Large intestine (tissue), 3 donors: ENCODE measurements at regions not wholly inside any gene's neighbourhood (a gene's known extent, or its start where the extent isn't known, plus 50 kb on each side); places are given as distances from the start of the nearest gene placed in this dataset.

Source experiments
- DNase-seq, 2 donors: peaks; one replicate each; pipeline versions ENCODE4 v3.0.0 to v3.0.0-alpha.2; 2013
- H3K27ac ChIP-seq: one replicate; pipeline ENCODE4 v1.5.1; 2013; ENCODE audit warnings: low read length
- H3K27me3 ChIP-seq: 2 replicates; pipeline ENCODE4 v1.6.1; 2013; ENCODE audit warnings: low read length; ENCODE audit not compliant: control insufficient read depth, insufficient read depth
- H3K36me3 ChIP-seq: 2 replicates; pipeline ENCODE4 v1.6.1; 2013; ENCODE audit warnings: low read length; ENCODE audit not compliant: control insufficient read depth, insufficient read depth
- H3K4me1 ChIP-seq: one replicate; pipeline ENCODE4 v1.6.1; 2013; ENCODE audit warnings: low read length; ENCODE audit not compliant: control insufficient read depth, insufficient read depth
- H3K4me3 ChIP-seq: one replicate; pipeline ENCODE4 v1.5.1; 2013; ENCODE audit warnings: low read length
- H3K9me3 ChIP-seq: one replicate; pipeline ENCODE4 v1.6.1; 2013; ENCODE audit warnings: mild to moderate bottlenecking, low read depth, low read length, moderate library complexity; ENCODE audit not compliant: control insufficient read depth
- WGBS: methylation state at CpG from one replicate; pipeline ENCODE4 v1.1.5; 2013; ENCODE audit warnings: low lambda C conversion rate; ENCODE audit not compliant: insufficient coverage; 5-methylcytosine and 5-hydroxymethylcytosine counted together

- no peak overlapping the region for H3K4me3 ChIP-seq
- WGBS: 80% methylated on average over 1 of the region's 2 CpGs
- H3K27me3 ChIP-seq: no peaks in the 10 kb centered on the region
- H3K4me1 ChIP-seq: no peaks in the 10 kb centered on the region
- no peaks in the 10 kb centered on the region for H3K36me3 ChIP-seq
- H3K27ac ChIP-seq: no peak overlapping the region
- no peak for DNase-seq
- no peaks in the 10 kb centered on the region for H3K9me3 ChIP-seq
These were observed 238.2 kb upstream of the SYT4 start for GRCh38 chr18:43515481-43515880.

DNA sequence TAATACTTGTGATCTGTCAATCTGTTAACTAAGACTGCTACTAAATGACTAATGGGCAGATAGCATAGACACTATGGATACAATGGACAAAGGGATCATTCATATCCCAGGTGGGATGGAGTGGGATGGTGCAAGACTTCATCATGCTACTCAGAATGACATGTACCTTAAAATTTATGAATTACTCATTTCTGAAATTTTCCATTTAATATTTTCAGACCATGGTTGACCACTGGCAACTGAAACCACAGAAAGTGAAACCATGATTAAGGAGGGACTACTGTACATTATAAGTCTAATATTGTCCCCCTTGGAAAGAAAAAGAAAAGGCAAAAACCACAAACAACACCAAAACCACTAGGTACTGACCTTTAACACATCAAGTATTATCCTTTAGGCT lies 247.0 kb upstream of the SYT4 start:
- Histone ChIP-seq H3K27me3 (no peaks in the 10 kb centered on the region), H3K36me3 (no peaks in the 10 kb centered on the region), H3K4me1 (no peaks in the 10 kb centered on the region), H3K4me3 (no peak overlapping the region), H3K27ac (no peak overlapping the region), H3K9me3 (no peaks in the 10 kb centered on the region)
- DNase-seq: no peak

- H3K4me1 ChIP-seq: no peaks in the 10 kb centered on the region
- no peaks in the 10 kb centered on the region for H3K36me3 ChIP-seq
- no CpG with 5 or more reads among the region's 2 CpGs for WGBS
- no peaks in the 10 kb centered on the region for H3K27me3 ChIP-seq
- no peak for DNase-seq
- no peaks in the 10 kb centered on the region for H3K9me3 ChIP-seq
- no peak overlapping the region for H3K4me3 ChIP-seq
- H3K27ac ChIP-seq: no peak overlapping the region
These were observed 247.9 kb upstream of the SYT4 start for GRCh38 chr18:43525169-43525568.

DNA sequence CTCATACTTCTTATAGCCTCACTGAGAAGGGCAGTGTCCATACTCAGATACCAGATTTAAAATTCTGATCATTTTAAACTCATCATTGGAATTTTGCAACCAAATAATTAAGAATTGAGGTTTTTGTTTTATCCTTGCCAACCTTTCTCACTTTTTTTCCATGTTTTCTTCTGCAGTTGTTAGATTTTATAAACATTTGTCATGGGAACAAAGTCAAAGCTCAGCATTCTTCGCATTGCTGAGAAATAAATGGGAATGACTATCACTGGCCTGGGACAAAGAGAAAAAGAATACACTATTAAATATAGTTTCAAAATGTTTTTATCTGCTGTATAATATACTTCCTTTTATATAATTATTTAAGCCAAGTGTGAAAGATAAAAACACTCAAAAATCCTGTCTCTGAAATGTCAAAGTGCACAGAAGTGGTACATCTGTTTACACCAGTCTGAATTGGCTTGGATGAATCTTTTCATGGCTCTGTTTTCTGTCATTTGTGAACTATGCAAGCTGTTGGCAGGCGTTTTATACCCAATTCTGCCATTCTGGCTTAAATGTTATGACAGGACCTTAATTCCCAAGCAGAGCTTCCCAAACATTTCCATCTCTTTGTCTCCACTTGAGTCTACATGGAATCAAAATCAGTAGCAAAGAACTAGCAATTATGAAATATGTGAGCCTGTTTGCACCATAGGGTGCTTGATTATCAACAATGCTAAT lies 249.3 kb upstream of the SYT4 start:
- Histone ChIP-seq H3K27me3 (no peaks in the 10 kb centered on the region), H3K36me3 (no peaks in the 10 kb centered on the region), H3K4me3 (no peak overlapping the region), H3K27ac (no peak overlapping the region), H3K9me3 (no peaks in the 10 kb centered on the region), H3K4me1 (no peaks in the 10 kb centered on the region)
- 100% methylated on average over 1 of the region's 2 CpGs for WGBS
- no peak for DNase-seq

DNA sequence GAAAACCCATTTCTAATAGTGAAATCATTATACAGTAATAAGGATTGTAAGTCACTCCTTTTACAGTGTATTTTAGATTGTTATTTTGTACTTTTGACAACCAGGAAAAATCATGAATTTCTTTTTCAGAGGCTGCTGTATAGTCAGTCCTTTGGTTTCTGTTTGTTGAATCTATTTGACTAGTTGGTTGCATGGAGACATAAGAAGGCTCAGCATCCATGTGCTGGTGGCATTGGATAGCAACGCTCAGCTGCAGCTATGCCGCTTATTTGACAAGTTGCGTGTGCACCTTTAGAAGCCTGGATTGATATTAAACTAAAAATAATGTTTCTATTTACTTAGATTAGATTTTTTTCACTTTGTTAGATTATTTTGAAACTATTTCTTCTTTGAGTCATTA lies 254.1 kb upstream of the SYT4 start:
- no CpG with 5 or more reads among the region's 3 CpGs for WGBS
- Histone ChIP-seq H3K4me1 (no peaks in the 10 kb centered on the region), H3K9me3 (no peaks in the 10 kb centered on the region), H3K27me3 (no peaks in the 10 kb centered on the region), H3K27ac (no peak overlapping the region), H3K4me3 (no peak overlapping the region), H3K36me3 (no peaks in the 10 kb centered on the region)
- DNase-seq: no peak

GRCh38 chr18:43533371-43533770 lies 256.1 kb upstream of the SYT4 start:
- Histone ChIP-seq H3K27ac (no peak overlapping the region), H3K36me3 (no peaks in the 10 kb centered on the region), H3K4me1 (no peaks in the 10 kb centered on the region), H3K4me3 (no peak overlapping the region), H3K27me3 (no peaks in the 10 kb centered on the region), H3K9me3 (no peaks in the 10 kb centered on the region)
- 86% methylated on average over 1 of the region's 1 CpG for WGBS
- no peak for DNase-seq

DNA sequence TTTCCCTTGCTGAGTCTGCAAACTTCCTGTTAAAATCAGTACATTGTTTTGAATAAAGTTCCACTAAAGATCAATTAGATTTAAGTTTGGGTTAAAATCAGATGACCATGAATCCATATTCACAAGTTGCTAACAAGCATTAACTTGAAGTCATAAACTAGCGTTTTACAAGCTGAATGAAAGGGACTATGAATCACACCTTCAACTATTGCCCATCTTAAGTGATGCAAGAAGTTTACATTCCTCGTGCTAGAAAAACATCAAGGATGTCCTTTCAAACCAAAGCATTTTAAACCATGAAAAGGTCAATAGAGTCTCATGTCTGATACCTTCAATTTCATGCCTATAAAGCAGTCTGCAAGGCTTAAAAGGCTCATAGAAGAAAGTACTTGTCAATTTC lies 257.2 kb upstream of the SYT4 start:
- no peaks in the 10 kb centered on the region for H3K27me3 ChIP-seq
- H3K9me3 ChIP-seq: no peaks in the 10 kb centered on the region
- no peak for DNase-seq
- WGBS: no CpG with 5 or more reads among the region's 2 CpGs
- H3K4me3 ChIP-seq: no peak overlapping the region
- no peaks in the 10 kb centered on the region for H3K4me1 ChIP-seq
- H3K27ac ChIP-seq: no peak overlapping the region
- no peaks in the 10 kb centered on the region for H3K36me3 ChIP-seq

DNA sequence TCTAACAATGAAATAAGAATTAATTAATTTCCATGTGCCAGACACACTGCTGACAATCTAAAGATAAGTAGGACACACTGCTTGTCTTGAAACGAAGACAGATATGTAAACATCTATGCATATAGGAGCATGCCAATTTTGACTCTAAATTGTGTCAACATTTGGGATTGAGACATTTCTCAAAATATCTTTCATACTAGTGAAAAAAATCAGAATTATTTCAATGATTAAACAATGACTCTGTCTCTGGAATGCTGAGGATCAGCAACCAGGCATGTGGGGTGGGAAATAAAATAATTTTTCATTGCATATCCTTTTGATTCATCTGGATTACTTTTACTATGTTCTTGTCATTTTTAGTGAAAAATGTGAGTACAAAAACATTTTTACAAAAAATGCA lies 262.6 kb upstream of the SYT4 start:
- H3K36me3 ChIP-seq: no peaks in the 10 kb centered on the region
- no peak for DNase-seq
- no peak overlapping the region for H3K27ac ChIP-seq
- H3K27me3 ChIP-seq: no peaks in the 10 kb centered on the region
- WGBS: no CpG with 5 or more reads among the region's 1 CpG
- no peak overlapping the region for H3K4me3 ChIP-seq
- no peaks in the 10 kb centered on the region for H3K9me3 ChIP-seq
- no peaks in the 10 kb centered on the region for H3K4me1 ChIP-seq

DNA sequence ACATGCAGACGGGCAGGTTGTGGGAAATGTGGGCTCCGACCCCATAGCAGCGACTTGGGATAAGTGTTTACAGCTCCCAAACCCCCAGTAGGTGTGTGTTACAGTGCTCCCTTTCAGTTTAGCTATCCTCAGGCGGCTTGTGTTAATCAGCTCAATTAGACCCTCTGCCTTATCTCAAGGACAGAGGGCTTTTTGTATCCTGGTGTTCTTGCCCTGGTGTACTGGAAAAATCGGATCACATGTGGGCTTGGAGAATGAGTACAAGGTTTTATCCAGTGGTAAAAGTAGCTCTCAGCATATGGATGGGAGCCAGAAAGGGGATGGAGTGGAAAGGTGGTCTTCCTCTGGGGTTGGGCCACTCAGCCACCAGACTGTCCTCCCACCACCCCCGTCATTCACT lies 264.7 kb upstream of the SYT4 start:
- Histone ChIP-seq H3K27ac (no peak overlapping the region), H3K27me3 (no peaks in the 10 kb centered on the region), H3K36me3 (no peaks in the 10 kb centered on the region), H3K4me3 (no peak overlapping the region), H3K4me1 (no peaks in the 10 kb centered on the region), H3K9me3 (no peaks in the 10 kb centered on the region)
- DNase-seq: no peak
- no CpG with 5 or more reads among the region's 6 CpGs for WGBS

GRCh38 chr18:43543236-43543635 lies 265.9 kb upstream of the SYT4 start:
- no peak overlapping the region for H3K4me3 ChIP-seq
- H3K4me1 ChIP-seq: no peaks in the 10 kb centered on the region
- H3K27ac ChIP-seq: no peak overlapping the region
- H3K27me3 ChIP-seq: no peaks in the 10 kb centered on the region
- no peaks in the 10 kb centered on the region for H3K36me3 ChIP-seq
- H3K9me3 ChIP-seq: no peaks in the 10 kb centered on the region
- WGBS: no CpG with 5 or more reads among the region's 4 CpGs
- no peak for DNase-seq

DNA sequence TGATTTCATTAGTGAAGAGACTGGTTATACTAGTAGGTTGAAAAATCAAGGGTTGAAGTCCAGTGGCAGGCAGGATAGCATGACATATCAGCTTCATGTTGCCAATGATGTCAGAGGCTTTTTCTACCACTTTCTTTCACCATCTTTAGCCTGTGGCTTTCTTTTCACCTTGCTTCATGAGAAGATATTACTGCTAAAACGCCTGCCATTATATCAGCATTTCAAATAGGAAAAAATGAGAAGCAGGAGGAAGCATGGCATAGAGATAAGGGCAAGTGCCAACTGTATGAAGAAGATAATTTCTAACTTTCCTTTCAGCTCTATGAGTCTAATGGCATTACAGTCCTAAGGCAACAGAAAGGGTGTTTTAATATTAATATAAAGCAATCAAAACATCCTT lies 270.2 kb upstream of the SYT4 start:
- Histone ChIP-seq H3K27me3 (no peaks in the 10 kb centered on the region), H3K9me3 (no peaks in the 10 kb centered on the region), H3K4me3 (no peak overlapping the region), H3K4me1 (no peaks in the 10 kb centered on the region), H3K27ac (no peak overlapping the region), H3K36me3 (no peaks in the 10 kb centered on the region)
- 80% methylated on average over 1 of the region's 1 CpG for WGBS
- DNase-seq: no peak
